Activated CD4-positive, alpha-beta T cell treated with anti-CD3 and anti-CD28 coated beads, Interleukin-2, Interleukin-6, amounts not matched to agents 100 ng/mL and 50 ng/mL, durations not matched to agents 16 hours and 8 hours (primary cell): ENCODE measurements at regions not wholly inside any gene's neighbourhood (a gene's known extent, or its start where the extent isn't known, plus 50 kb on each side); places are given as distances from the start of the nearest gene placed in this dataset.
"Not testable (repeated sequence)": the region's sequence is repeated elsewhere in the genome, so short reads cannot be mapped to it uniquely, and the experiment has no call there.

Source experiments
- DNase-seq: peaks from one replicate; pipeline ENCODE4 v3.0.0-alpha.2; 2020

DNA sequence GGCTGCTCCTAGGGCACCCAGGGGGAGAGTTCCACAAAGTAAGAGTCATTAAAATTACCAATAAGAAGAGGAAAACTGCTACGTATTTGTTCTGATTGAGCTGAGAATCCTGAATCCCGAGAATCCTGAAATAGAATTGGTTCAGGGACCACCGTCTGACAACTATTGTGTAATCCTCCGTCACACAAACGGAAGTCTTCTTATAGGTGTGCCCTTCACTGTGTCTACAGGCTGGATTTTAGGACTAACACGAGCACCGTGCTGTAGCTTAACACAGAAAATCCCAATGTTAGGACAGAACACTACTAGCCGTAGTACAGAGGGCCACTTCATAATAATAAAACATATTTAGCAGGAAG lies 50.6 kb upstream of the RNF182 start:
- no peak for DNase-seq

DNA sequence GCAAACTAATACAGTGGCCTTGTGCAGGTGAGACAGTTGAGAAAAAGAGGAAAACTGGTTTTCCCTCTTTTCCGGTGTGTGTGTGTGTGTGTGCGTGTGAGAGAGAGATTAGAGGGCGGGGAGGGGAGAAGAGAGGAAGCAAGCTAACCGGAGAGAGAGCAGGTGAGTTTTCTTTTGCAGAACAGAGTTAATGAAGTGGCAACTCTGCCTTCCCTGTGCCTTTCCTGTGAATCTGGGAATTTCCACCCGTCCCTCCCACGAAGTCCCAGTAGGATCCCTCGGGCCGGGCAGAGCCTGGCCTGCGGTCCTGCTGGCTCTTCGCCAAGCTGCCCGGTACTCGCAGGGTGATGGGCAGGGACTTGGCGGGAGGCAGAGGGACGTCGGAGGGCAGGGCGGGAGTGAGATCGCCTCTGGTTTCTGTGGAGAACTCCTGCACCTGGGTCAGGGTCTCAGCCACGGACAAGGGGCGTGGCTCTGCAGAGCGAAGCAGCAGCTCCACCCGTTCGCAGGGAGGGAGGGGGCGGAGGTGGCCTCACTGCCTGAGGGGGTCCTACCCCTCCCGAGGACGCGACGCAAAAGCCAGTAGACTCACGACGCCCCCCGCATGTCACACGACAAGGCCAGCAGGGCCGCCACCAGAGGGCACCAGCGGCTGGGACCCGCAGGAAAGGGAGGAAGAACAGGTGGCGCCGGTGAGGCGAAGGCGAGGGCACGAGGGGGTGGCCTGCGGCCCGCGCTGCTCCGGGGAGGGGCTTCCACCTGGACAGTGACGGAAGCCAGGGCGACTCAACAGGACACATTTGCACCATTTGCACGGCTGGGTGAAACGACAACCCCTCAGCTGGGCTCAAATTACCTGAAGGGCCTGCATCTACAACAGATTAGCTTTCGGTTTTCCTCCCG lies 51.2 kb upstream of the RNF182 start:
- peak; percentile 72 for DNase-seq

DNA sequence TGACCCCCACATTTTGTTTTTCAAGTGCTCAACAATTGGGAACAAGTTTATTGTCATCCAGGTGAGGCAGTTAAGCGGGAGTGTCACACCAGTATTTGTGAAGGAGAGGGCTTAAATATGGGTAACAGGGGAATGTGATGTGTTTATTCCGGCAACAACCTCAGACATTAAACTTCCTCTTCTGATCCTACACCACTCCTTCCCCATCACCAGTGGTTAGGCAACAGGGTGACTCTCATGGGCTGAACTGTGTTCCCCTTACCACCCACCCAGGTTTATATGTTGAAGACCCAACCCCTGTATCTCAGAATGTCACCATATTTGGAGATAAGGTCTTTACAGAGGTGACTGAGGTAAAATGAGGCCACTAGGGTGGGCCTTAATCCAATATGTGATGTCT lies 52.1 kb upstream of the RNF182 start:
- DNase-seq, result no peak

DNA sequence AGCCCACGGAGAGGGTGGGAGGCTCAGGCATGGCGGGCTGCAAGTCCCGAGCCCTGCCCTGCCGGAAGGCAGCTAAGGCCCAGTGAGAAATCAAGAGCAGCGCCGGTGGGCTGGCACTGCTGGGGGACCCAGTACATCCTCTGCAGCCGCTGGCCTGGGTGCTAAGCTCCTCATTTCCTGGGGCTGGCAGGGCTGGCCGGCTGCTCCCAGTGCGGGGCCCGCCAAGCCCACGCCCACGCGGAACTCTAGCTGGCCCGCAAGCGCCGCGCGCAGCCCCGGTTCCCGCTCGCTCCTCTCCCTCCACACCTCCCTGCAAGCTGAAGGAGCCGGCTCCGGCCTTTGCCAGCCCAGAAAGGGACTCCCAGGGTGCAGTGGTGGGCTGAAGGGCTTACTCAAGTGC lies 52.7 kb upstream of the RNF182 start:
- DNase-seq, result not testable (repeated sequence)

DNA sequence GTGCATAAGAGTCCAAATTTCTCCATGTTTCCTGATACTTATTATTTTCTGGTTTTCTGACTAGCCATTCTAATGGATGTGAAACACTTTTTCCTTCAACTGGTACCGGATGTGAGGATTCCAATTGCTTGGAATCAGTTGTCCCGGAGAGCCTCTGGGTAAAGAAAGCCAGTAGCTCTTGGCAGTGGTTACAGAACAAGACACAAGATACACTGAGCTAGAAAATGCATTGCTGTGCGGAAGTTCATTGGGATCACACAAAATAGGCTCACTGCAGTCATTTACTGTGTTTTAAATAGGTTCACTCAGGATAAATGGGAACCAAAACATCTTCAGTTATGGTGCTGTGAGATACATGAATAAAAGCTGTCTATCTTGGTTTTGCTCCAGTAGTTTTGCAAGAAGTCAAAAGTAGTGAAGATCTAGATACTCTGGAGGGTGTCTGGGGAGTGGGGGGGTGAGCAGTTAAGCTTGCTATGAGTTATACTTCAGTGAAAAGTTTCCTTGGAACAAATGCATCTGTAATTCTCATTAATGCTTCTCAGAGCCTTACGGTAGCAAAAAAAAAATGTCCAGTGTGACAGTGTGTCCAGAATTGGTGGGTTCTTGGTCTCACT lies 54.4 kb upstream of the RNF182 start:
- DNase-seq, result no peak

DNA sequence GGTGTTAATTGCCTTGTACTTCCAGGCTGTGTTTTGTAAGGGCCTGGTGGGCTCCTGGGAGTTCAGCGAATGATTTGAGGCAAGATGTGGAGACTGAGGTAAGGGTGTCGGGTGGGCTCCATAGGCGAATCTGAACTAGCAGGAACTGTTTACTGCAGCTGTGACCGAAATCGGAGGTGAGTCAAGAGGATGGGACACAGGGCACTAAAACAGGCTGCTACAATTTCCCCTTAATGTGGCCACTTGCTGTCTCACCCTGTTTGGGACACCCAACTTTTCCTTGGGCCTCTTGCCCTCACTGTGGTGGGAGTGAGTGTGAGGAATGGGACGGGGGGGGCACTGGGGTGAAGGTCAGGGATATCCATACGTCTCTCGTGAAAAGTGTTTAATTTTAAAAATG lies 53.9 kb upstream of the MCUR1 start:
- no peak for DNase-seq

DNA sequence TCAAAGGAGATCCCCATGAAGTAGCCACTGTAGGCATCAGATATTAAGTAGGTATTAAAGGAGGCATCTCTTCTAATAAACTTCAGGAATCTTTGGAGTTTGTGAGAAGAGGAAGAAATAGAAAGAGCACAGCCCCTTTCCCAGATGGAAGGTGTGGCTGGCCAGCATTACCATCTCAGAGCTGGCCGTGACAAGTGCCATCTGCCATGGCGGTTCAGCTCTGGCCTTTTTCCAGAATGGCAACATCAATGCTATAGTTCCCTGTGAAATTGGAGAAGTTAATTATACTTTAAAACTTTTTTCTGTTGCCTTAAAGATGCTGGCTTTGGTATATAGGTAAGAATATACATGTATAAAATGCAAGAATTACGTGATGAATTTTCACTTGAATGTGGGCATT lies 51.9 kb upstream of the MCUR1 start:
- DNase-seq, result no peak

DNA sequence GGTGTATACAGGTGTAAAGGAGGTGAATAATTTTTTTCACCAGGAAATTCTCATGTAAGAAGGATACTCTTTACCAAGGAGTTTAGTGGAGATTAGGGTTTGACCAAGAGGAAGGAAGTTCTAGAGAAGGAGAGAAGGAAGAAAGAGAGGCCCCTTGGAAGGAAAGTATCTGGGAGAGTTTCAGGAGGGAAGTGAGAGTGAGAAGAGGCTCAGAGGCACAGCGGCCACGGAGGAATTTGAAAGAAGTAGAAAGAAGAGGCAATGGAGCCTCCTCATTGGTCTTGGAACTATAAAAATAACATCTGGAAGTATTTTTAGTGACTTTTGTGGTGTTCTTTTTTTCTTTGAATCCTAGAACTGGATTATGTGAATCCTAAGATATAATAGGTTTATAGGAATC lies 50.8 kb upstream of the MCUR1 start:
- DNase-seq, result no peak

DNA sequence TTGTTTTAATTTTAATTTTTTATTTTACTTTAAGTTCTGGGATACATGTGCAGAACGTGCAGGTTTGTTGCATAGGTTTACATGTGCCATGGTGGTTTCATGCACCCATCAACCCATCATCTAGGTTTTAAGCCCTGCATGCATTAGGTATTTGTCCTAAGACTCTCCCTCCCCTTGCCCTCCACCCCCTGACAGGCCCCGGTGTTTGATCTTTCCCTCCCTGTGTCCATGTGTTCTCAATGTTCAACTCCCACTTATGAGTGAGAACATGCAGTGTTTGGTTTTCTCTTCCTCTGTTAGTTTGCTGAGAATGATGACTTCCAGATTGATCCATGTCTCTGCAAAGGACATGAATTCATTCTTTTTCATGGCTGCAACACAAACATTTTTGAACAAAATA lies 50.3 kb upstream of the MCUR1 start:
- DNase-seq, result not testable (repeated sequence)
